Effector memory CD4-positive, alpha-beta T cell (primary cell): ENCODE measurements at regions not wholly inside any gene's neighbourhood (a gene's known extent, or its start where the extent isn't known, plus 50 kb on each side); places are given as distances from the start of the nearest gene placed in this dataset.

ENCODE experiments used
- DNase-seq, 3 donors: peaks; one replicate each; pipeline ENCODE4 v3.0.0-alpha.2; 2020
- H3K27ac ChIP-seq: 2 replicates; pipeline ENCODE4 v1.7.0; 2013; ENCODE audit warnings: mild to moderate bottlenecking, low read length, moderate library complexity; ENCODE audit not compliant: insufficient read depth, poor library complexity, severe bottlenecking
- H3K27me3 ChIP-seq: replicated peaks from 2 replicates; pipeline ENCODE4 v1.7.0; 2013; ENCODE audit warnings: mild to moderate bottlenecking, low read length; ENCODE audit not compliant: insufficient read depth, control insufficient read depth, poor library complexity, severe bottlenecking
- H3K36me3 ChIP-seq: 2 replicates; pipeline ENCODE4 v1.7.0; 2013; ENCODE audit warnings: mild to moderate bottlenecking, low read length, moderate library complexity; ENCODE audit not compliant: control insufficient read depth, insufficient read depth
- H3K4me1 ChIP-seq: 2 replicates; pipeline ENCODE4 v1.7.0; 2013; ENCODE audit warnings: low read length, mild to moderate bottlenecking; ENCODE audit not compliant: control insufficient read depth, insufficient read depth, poor library complexity, severe bottlenecking
- H3K4me3 ChIP-seq: 2 replicates; pipeline ENCODE4 v1.7.0; 2013; ENCODE audit warnings: low read length, low read depth, mild to moderate bottlenecking; ENCODE audit not compliant: insufficient read depth, poor library complexity, severe bottlenecking
- H3K9me3 ChIP-seq: 2 replicates; pipeline ENCODE4 v1.7.0; 2013; ENCODE audit warnings: mild to moderate bottlenecking, low read length, moderate library complexity; ENCODE audit not compliant: control insufficient read depth

DNA sequence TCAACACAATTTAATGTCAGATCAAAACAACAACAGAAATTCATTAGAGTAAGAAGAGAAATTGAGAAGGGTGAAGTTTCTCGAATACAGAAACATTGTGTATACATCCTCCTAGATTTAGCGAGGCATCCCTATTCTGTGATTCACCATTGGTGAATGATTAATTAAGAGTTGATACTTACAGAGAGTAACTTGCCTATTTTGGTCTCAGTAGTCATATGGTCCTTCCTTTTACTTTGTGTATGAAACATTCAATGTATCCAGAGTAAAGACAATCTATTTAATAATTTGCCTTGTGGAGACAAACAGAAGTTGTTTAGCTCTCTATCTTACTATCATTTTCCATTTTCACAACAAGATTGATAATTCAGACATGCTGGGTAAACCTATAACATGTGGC is 432.0 kb downstream of the ZPLD1 start:
- H3K9me3 ChIP-seq: no peaks in the 10 kb centered on the region
- H3K27ac ChIP-seq: no peak overlapping the region
- no peaks in the 10 kb centered on the region for H3K27me3 ChIP-seq
- H3K4me3 ChIP-seq: no peak overlapping the region
- no peaks in the 10 kb centered on the region for H3K36me3 ChIP-seq
- no peak for DNase-seq
- no peaks in the 10 kb centered on the region for H3K4me1 ChIP-seq

DNA sequence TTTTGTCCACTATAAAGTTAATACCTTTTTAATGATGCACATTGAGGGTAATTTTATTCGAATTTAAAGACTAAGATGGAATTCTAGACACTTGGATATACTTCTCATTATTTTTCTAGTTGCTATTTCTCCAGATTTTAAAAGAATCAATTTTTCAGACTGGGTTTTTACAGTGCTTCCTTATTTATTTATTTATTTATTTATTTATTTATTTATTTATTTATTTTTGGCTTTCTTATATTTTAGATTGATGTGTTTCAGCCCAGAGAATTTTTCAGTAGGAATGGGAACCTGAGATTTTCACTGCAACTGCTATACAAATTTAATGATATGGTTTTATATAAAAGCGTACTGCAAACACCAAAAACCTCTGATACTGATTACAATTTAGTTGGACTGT is 448.7 kb downstream of the ZPLD1 start:
- Histone ChIP-seq H3K9me3 (no peaks in the 10 kb centered on the region), H3K36me3 (no peaks in the 10 kb centered on the region), H3K27ac (no peak overlapping the region), H3K4me3 (no peak overlapping the region), H3K27me3 (no peaks in the 10 kb centered on the region), H3K4me1 (no peaks in the 10 kb centered on the region)
- DNase-seq: no peak

DNA sequence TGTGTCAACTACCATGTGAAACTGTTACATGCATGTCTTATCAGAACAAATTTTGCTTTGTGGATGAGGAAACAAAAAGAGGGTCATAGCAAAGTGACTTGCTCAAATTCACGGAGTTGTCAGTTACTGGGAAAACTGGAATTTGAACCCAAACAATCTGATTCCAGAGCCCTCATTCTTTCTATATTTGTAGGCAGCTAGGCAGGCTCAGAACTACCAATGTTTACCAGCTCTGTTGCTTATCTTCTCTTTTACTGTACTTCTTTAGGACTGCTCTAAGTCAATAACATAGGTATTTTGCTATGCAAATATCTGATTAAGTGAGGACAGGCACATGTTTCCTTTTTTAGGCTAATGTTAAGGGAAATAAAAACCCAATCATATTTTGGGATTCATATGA is 450.5 kb downstream of the ZPLD1 start:
- no peak for DNase-seq
- Histone ChIP-seq H3K4me3 (no peak overlapping the region), H3K27me3 (no peaks in the 10 kb centered on the region), H3K4me1 (no peaks in the 10 kb centered on the region), H3K36me3 (no peaks in the 10 kb centered on the region), H3K27ac (no peak overlapping the region), H3K9me3 (no peaks in the 10 kb centered on the region)

DNA sequence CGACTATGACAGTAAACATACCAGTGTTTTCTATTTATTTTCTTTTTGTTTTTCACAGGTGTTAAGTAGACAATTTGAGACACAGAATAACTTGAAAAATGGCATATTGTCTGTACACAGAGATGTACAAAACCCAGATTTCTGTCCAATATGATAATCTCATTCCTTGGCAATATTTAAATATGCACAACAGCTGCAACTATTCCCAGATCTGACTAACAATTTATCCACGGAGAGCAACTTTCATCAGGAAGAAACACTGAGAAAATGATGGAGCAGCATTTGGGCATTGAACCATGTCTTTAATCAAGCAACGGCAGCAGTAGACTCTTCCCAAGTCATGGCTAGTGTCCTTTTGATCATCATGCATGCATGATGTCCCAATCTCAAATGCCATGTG is 452.6 kb downstream of the ZPLD1 start:
- Histone ChIP-seq H3K9me3 (no peaks in the 10 kb centered on the region), H3K4me1 (no peaks in the 10 kb centered on the region), H3K27ac (no peak overlapping the region)

DNA sequence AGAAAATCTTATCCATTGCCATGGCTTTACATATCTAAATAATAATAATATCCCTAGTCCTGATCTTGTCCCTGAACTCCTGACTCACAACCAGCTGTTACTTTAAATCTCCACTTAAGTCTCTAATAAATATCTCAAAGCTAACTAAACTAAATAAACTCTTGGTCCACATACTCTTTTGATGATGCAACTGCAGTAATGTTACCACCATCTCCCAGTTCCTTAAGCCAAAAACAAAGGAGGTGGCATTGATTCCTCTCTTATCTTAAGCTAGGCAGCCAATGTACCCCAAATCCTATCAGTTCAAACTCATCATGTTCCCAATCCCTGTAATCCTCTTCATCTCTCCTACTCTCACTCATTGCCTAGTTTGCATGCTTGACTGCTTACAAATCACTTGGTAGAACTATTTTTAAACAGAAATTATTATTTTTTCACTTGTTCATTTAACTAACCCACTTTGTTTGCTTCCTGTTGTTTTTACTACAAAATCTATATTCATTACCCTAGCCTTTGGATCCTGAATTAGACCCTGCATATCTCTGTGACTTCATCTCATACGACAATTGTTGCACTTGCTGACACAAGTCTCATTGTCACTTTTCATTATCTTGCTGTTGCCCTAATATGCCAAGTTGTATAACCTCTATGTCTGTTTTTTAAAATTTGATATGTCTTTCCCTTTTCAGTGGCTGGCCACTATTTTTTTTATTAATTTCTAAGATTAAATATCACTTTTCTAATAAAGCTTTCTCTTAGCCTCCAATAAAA is 462.2 kb downstream of the ZPLD1 start:
- no peaks in the 10 kb centered on the region for H3K27me3 ChIP-seq
- no peak overlapping the region for H3K27ac ChIP-seq
- no peak overlapping the region for H3K4me3 ChIP-seq
- no peaks in the 10 kb centered on the region for H3K4me1 ChIP-seq
- H3K9me3 ChIP-seq: no peaks in the 10 kb centered on the region
- H3K36me3 ChIP-seq: no peaks in the 10 kb centered on the region
- no peak for DNase-seq

More for the DNA sequence above, 452.6 kb downstream of the ZPLD1 start:
- DNase-seq: no peak
- Histone ChIP-seq H3K27me3 (no peaks in the 10 kb centered on the region), H3K36me3 (no peaks in the 10 kb centered on the region), H3K4me3 (no peak overlapping the region)

DNA sequence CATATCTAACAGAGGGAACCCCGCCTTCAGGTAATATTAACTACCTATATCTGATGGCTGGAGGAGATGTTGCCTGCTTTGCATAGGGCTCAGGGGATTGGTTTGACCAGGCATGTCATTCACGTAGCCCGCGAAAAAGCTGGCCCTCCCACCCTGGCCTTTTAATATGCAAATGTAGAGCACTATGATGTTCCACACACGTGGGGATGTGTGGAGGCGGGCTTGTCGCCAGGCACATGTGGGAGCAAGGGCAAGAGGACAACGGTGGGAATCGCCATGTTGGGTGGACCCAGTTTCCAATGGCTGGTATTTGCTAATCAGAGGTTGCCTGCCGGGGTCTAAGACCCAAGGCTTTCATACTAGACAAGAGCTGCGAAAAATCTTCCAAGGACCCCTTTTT is 469.8 kb downstream of the ZPLD1 start:
- no peaks in the 10 kb centered on the region for H3K9me3 ChIP-seq
- no peaks in the 10 kb centered on the region for H3K36me3 ChIP-seq
- H3K4me1 ChIP-seq: no peaks in the 10 kb centered on the region
- no peak overlapping the region for H3K27ac ChIP-seq
- H3K4me3 ChIP-seq: no peak overlapping the region
- no peaks in the 10 kb centered on the region for H3K27me3 ChIP-seq
- no peak for DNase-seq

DNA sequence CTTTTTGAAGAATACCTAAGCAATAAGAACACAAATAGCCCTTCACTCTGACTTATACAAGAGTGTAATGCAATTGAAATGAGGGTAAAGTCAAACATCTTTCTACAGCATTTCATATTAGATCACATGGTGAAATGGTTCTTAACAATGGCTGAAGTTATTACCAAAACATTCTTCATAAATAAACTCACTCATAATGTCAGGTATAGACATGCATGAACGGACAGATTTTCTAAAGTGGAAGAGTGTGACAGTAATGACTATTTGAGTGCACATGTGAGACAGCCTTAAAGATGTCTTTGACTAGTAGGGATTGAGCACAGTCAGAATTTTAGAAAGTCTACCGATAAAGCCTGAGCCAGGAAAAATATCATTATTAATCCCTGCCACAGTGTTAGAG is 471.0 kb downstream of the ZPLD1 start:
- no peaks in the 10 kb centered on the region for H3K9me3 ChIP-seq
- no peak overlapping the region for H3K27ac ChIP-seq
- no peak for DNase-seq
- no peak overlapping the region for H3K4me3 ChIP-seq
- H3K4me1 ChIP-seq: no peaks in the 10 kb centered on the region
- H3K36me3 ChIP-seq: no peaks in the 10 kb centered on the region
- H3K27me3 ChIP-seq: no peaks in the 10 kb centered on the region

DNA sequence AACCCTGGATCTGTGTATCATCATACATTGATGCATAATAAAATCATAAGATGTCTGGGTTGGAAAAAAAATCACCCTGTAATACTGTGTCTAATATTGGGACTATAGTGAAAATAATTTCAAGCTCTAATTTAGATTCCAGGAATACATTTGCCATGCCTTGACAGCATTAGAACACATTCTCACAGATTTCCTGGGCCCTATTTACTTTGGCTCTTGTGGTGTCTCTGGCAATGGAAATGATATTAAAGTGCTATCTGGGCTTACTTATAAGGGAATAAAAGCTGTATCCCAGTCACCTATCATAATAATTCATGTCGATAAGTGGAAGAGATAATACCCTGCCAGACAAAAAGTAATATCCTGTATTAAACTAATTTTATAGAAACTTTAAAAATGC is 472.0 kb downstream of the ZPLD1 start:
- Histone ChIP-seq H3K9me3 (no peaks in the 10 kb centered on the region), H3K27me3 (no peaks in the 10 kb centered on the region), H3K4me1 (no peaks in the 10 kb centered on the region), H3K36me3 (no peaks in the 10 kb centered on the region), H3K4me3 (no peak overlapping the region), H3K27ac (no peak overlapping the region)
- no peak for DNase-seq

DNA sequence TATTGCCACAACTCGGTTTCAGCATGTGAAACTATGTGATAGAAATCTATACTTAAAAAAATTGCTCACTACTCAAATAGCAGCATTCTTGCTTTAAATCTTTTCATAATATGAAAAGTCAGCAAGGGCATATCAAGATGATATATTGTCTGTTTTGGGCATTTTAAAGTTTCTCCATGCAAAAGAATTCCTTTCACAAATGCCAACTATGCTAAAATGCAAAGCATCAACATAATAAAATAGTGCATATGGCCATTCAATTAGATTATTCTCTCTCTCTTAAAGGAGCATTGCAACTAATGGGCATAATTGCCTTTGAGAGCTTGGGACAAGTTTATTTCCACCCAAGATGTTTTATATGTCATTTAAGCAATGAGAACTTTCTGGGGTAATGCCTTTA is 475.1 kb downstream of the ZPLD1 start:
- H3K4me1 ChIP-seq: no peaks in the 10 kb centered on the region
- H3K9me3 ChIP-seq: no peaks in the 10 kb centered on the region
- no peaks in the 10 kb centered on the region for H3K27me3 ChIP-seq
- no peaks in the 10 kb centered on the region for H3K36me3 ChIP-seq
- H3K27ac ChIP-seq: no peak overlapping the region
- H3K4me3 ChIP-seq: no peak overlapping the region
- no peak for DNase-seq

DNA sequence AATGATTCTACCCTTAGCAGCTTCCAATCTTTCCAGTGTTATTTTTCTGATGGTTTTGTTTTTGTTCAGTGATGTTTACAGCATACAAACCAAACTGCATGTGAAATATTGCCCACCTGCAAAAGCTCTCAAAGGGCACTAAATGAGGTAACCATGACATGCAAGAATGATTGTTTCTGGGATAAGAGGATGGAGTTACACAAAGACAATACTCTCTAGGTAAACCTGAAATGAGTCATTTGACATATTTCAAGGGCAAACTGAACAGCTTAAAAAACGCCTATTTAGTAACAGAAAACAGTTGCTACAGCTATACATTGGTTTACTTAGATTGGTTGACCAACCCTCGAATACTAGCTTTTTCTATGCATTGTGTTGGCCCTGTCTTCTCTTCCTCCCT is 481.7 kb downstream of the ZPLD1 start:
- no peak overlapping the region for H3K4me3 ChIP-seq
- no peak overlapping the region for H3K27ac ChIP-seq
- H3K36me3 ChIP-seq: no peaks in the 10 kb centered on the region
- H3K9me3 ChIP-seq: no peaks in the 10 kb centered on the region
- no peak for DNase-seq
- no peaks in the 10 kb centered on the region for H3K27me3 ChIP-seq
- no peaks in the 10 kb centered on the region for H3K4me1 ChIP-seq
